ENCODE measurements at regions not wholly inside any gene's neighbourhood (a gene's known extent, or its start where the extent isn't known, plus 50 kb on each side); places are given as distances from the start of the nearest gene placed in this dataset.
"Not testable (repeated sequence)": the region's sequence is repeated elsewhere in the genome, so short reads cannot be mapped to it uniquely, and the experiment has no call there.

DNA sequence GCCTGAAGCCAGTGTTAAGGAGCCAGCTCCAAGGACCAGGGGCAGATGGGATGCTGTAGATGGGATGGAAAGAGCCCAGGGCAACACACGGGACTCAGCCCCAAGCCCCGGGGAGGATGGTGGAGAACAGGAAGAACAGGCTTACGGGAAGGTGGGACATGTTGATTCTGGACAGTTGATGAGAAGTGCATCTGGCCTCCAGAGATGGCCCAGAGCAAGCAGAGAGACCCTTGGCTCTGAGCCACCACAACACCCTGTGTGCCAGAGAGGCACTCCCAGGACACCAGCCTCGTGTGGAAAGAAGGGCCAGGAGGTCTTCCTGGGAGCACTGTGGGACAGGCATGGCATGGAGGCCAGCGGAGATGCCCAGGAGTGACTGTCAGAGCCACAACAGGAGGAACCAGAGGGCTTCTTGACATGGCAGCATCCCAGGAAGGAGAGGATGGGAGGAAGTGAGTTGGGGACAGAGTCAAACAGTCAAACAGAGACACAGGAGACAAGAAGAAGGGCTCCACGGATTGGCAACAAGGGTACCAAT is 156.3 kb upstream of the MVB12B start:
- no peak for DNase-seq (ENCODE audit: low read depth in 2 of 2)

DNA sequence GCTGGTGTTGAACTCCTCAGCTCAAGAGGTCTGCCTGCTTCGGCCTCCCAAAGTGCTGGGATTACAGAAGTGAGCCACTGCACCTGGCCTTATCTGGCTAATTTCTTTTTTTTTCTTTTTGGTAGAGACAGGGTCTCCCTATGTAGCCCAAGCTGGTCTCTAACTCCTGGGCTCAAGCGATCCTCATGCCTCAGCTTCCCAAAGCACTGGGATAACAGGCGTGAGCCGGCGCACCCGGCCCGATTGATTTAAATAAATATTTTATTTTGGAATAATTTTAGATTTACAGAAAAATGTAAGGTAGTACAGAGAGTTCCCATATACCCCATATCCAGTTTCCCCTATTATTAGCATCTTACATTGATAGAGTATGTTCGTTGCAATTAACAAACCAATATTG is 155.0 kb upstream of the MVB12B start:
- DNase-seq (ENCODE audit: low read depth in 2 of 2): no peak

- DNase-seq (ENCODE audit: low read depth in 2 of 2): no peak
Observed at GRCh38 chr9:126173401-126173800, 153.2 kb upstream of the MVB12B start.

DNA sequence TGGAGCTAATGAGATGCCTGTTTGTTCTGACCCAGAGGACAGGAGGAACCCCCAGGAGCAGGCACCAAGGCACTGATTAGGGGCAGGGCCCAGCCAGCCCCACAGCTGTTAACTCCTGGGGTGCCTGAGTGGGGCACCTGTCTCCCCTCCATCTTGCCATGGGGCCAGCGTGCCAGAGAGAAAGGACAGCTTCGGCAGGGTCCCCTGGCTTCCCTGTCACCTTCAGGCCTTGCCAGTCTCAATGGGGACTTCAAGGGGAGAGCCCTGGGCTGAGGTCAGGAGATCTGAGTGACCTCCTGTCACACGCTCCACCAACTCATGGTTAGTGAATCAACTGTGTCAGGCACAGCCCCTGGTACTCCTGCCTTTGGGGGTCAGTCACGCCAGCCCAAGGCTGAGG is 152.7 kb upstream of the MVB12B start:
- no peak for DNase-seq (ENCODE audit: low read depth in 2 of 2)

GRCh38 chr9:126183266-126183665 is 143.4 kb upstream of the MVB12B start:
- DNase-seq (ENCODE audit: low read depth in 2 of 2): no peak

- not testable (repeated sequence) for DNase-seq (ENCODE audit: low read depth in 2 of 2)
Observed at GRCh38 chr9:126190994-126191393, 135.6 kb upstream of the MVB12B start.

GRCh38 chr9:126198854-126199253 is 127.8 kb upstream of the MVB12B start:
- DNase-seq (ENCODE audit: low read depth in 2 of 2): no peak

DNA sequence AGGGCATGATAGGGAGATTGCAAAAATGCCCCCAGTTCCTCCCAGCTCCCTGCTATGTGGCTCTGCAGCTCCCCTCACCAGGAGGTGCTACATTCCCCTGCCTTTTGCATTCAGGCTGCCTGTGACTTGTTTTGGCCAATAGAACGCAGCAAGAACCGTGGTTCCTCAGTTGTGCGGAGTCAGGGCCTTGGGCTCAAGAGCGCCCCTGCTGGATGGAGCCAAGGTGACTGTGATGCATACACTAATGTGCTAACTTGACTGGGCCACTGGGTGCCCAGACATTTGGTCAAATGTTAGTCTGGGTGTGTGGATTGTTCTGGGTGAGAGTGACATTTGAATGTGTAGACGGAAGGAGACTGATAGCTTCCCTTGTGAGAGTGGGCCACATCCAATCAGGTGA is 123.3 kb upstream of the MVB12B start:
- no peak for DNase-seq (ENCODE audit: low read depth in 2 of 2)

DNA sequence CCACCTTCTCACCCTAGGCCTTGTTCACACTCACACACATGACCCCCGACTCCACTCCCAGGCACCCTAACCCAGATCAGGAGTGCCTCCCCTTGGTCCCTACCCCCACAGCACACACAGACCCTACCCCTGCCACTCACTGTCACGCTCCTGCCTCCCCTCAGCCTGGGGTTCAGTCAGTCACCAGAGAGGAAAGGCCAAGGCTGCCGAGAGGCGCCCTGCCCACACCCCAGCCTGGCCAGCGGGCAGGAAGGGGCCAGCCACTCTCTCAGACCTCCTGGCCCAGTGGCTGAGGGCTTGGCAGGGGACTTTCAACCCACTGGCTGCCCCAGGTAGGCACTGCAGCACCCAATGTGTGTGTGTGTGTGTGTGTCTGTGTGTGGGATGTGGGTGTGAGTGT is 122.4 kb upstream of the MVB12B start:
- no peak for DNase-seq (ENCODE audit: low read depth in 2 of 2)

- no peak for DNase-seq (ENCODE audit: low read depth in 2 of 2)
Observed at GRCh38 chr9:126204708-126205225, 121.9 kb upstream of the MVB12B start.

- DNase-seq (ENCODE audit: low read depth in 2 of 2): no peak
Observed at GRCh38 chr9:126205265-126205664, 121.4 kb upstream of the MVB12B start.

DNA sequence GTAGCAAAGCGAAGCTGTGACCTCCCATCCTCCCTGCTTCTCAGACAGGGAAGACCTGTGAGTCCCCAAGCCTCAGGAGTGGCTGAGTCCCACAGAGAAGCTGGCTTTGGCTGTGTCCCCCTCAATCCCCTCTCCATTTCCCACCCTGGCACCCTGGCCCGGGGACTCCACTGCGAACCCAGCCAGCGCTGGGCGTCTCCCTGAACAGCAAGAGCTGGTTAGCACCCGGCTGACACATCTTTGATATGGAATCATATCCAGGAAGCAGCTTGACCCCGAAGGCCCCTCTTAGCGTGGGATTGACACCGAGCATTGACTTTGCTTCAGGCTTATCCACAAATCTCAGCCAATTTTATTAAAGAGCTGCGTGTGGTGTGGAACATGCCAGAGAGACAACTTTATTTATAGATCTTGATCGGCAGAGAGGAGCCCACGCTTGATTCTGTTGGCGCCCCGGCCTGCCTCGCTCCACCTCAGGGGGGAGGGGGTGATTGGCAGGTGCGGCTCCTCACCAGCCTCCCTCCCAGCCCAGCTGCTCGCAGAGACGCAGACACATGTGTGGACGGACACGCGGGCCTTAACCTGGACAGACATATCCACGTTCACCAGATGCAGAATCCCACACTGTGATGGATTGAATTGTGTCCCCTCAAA is 120.7 kb upstream of the MVB12B start:
- DNase-seq (ENCODE audit: low read depth in 2 of 2): no peak

DNA sequence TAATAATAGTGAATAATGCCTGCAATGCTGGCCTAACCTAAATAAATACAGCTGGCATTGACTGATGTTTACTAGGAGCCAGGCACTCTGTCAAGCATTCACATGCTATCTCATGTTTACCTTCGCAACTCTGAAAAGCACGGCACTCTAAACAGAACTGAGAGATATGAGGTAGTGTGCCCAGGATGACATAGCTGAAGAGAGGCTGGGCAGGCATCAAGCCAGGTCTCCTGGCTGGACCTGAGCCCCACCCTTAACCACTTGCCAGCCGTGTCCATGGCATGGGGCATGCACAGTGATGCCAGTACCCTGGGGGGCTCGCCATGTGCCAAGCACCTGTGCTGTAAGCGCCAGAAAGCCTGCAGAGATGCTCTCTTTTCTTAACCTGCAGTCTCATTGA is 119.4 kb upstream of the MVB12B start:
- DNase-seq (ENCODE audit: low read depth in 2 of 2): no peak

DNA sequence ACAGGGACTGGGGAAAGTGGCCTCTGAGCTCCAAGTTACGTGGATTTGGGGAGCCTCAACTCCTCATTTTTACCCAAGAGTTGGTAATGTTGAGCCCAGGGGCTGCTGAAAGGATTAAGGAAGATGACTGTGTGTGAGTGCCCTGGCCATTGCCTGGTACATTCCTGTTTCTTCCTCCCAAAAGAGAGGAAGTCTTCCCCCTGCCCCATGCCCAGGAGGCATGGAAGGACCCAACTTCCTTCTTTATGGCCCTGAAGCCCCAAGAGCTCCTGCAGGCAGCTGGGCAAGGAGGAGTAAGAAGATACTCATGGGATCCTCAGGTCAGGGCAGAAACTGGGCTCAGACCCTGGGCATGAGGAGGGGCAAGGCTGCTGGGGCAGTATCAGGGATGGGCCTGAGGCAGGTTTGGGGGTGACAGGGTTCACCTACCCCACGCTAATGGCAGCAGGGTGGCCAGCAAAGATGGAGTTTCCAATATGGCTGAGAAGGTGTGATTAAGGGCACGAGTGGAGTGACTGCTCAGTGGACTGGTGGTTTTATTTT is 118.3 kb upstream of the MVB12B start:
- DNase-seq (ENCODE audit: low read depth in 2 of 2): no peak

DNA sequence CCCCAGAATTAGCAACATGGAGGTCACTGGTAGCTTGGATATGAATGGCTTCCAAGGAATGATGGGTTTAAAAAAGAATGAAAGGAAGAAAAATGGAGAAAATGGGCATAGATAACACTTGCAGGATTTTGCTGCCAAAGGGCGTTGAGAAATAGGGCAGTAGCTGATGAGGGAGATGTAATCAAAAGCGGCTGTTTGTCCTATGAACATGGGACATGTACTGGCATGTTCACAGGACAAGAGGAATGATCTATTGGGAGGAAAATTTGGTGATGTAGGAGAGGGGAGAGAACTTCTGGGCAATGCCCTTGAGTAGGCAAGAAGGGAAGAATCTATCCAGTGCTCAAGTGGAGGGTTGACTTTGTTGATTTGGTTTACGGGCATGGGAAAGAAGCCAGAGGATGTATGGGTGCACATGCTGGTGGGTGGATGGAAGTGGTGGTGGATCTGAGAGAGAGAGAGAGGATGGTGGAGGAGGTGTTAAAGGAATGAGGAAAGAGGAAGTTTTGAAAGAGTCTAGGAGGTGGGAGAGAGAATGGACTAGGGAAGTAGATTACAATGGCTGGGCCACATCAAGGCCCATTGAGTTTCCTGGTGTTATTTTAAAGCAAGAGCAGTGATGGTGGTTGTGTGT is 115.1 kb upstream of the MVB12B start:
- no peak for DNase-seq (ENCODE audit: low read depth in 2 of 2)

DNA sequence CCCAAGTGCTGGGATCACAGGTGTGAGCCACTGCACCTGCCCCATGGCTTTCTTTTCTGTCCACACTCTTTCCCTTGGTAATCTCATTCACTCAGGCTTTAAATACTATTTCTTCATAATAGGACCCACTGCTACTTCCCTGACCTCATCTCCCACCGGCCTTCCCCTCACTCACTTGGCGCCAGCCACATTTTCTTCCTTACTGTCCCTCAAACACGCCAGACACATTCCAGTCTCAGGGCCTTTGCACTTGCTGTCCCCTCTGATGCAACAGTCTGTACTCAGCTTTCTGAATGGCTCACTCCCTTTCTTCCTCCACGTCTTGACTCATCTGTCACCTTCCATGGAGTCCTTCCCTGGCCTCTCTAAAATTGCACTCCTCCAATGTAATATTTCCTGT is 111.1 kb upstream of the MVB12B start:
- no peak for DNase-seq (ENCODE audit: low read depth in 2 of 2)

DNA sequence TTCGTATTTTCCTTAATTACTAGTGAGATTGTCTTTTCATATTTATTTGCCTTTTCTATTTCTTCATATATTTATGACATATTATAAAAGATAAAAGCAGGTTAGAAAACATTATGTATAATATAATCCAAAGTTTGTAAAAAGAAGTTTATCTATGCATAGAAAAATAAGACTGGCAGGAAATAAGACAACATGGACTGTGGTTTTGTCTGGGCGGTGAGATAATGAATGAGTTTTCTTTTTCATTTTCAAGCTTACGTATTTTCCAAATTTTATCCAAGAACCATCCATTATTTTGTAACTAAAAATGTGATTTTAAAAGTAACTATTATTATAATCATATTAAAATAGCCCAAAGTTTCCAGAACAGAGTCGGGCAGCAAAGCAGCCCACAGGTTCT is 109.8 kb upstream of the MVB12B start:
- DNase-seq (ENCODE audit: low read depth in 2 of 2): no peak

DNA sequence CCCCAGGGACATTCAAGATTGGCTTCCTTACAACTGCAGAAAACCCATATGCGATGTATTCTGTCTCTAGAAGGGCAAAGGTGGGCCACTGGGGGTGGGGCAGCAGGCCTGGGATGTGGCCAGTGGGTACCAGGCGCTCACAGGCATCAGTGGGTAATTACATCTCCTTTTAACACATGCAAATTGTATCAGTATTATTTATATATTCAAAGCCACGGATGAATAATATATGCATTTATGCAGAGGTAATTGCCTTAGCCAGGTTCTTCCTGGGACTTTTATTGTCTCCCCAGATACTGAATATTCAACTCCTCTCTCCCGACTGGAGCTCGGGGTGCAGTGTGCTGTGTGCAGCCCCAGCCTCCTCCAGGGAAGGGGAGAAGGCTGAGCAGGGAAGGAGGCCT is 109.4 kb upstream of the MVB12B start:
- DNase-seq (ENCODE audit: low read depth in 2 of 2): no peak

DNA sequence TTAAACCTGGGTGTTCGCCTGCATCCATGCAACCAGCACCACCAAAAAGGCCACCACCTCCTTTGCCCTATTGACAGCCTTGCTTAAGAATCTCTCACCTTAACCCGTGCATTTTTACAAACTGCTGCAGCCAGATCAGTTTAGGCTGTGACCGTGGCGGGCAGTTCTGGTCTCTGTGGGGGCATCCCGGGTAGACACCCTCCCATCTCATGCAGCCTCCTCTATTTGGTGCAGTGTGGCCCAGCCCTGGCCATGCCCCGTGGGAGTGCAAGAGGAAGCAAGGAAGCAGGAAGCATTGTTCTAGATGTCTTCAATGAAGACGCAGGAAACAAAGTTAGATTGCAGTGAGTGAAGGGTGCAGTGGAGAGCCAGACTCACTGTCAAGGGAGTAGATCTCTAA is 108.8 kb upstream of the MVB12B start:
- no peak for DNase-seq (ENCODE audit: low read depth in 2 of 2)

DNA sequence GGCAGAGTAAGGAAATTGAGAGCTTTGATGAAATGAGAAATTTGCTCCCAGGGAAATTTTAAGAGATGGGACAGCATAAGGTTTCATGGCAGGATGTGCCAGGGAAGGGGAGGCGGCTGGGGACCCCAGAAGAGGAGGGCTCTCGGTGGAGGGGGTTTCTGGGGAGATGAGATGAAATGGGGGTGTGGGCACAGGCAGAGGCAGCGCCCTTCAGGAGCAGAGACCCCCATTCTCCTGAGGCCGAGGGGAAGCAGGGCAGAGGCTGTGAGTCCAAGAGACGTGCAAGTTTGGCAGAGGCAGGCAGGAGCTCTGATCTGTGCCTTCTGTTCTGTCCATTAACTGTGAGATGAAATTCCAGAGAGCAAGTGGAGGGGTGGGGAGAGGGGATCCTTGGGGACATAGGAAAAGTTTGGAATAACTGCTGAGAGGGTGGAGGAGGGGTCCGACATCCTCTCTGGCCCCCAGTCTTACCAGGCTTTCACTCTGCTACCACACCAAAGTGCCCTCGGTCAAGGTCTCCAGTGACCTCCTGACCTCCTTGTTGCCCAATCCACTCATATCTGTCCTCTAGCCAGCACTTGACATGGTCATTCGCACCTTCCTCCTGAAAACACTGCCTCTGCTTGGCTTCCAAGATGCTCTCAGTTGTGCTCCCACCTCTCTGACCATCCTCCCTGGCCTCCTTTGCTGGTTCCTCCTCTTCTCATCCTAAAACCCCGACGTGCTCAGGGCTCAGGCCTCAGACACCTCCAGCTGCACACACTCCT is 108.1 kb upstream of the MVB12B start:
- DNase-seq (ENCODE audit: low read depth in 2 of 2): no peak

DNA sequence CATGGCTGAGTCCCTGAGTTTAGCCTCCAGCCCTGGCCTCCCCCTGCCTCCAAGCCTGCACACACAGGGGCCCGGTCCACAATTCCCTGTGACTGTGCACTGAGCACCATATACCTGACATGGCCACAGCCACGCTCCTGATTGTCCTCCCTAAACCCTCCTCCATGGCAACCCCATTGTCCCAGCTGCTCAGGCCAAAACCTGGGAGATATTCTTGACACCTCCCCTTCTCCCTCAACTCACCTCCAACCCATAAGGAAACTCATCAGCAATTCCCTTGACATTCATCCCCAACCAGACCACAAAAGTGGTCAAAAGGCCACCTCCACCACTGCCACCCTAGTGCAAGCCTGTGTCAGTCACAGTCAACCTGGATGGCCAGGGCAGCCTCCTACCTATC is 107.5 kb upstream of the MVB12B start:
- no peak for DNase-seq (ENCODE audit: low read depth in 2 of 2)

GRCh38 chr9:126219648-126220063 is 107.0 kb upstream of the MVB12B start:
- DNase-seq (ENCODE audit: low read depth in 2 of 2): no peak
